ENCODE measurements at regions not wholly inside any gene's neighbourhood (a gene's known extent, or its start where the extent isn't known, plus 50 kb on each side); places are given as distances from the start of the nearest gene placed in this dataset.

DNA sequence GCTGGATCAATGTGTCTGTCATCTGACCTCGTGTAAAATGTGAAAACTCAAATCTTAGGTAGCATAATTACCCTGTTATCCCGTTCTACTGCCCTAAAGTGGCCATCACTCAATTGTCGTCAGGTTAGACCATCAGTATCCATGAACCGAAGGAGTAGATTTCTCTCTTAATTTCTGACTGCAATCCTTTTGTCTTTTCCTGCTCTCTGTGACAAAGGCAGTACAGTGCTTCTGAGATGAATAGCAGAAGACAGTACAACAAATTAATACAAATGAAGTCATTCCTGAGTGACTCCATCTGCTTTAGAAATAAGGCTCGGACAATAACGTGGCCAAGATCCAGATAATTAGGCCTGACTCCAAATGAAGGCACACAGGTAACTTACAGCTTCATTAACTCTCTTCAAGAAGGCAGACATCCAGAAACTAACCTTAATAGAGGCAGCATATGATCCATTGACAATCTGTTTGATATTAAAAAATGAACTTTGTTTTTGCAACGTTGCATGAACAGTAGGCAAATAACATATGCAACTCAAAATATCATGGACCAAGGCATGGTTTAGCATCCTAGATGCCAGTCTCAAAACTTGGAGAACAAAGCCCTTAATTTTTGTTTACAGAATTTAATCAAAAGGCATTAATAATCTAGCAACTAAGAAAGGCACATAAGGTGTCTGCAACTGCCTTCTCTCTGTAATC is 96.7 kb upstream of the CDH20 start:
- no peaks in the 10 kb centered on the region for H3K9me3 ChIP-seq (ENCODE audit: low read depth, low read length, poor library complexity, severe bottlenecking)
- no peak overlapping the region for H3K4me3 ChIP-seq (ENCODE audit: low read depth, low read length, poor library complexity, severe bottlenecking)
- TF ChIP-seq, protein P1, sequence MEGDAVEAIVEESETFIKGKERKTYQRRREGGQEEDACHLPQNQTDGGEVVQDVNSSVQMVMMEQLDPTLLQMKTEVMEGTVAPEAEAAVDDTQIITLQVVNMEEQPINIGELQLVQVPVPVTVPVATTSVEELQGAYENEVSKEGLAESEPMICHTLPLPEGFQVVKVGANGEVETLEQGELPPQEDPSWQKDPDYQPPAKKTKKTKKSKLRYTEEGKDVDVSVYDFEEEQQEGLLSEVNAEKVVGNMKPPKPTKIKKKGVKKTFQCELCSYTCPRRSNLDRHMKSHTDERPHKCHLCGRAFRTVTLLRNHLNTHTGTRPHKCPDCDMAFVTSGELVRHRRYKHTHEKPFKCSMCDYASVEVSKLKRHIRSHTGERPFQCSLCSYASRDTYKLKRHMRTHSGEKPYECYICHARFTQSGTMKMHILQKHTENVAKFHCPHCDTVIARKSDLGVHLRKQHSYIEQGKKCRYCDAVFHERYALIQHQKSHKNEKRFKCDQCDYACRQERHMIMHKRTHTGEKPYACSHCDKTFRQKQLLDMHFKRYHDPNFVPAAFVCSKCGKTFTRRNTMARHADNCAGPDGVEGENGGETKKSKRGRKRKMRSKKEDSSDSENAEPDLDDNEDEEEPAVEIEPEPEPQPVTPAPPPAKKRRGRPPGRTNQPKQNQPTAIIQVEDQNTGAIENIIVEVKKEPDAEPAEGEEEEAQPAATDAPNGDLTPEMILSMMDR (conservative IDR thresholded peaks at IDR 0.05; ENCODE audit: low read depth, low read length), result no peak
- no peak for TF ChIP-seq EZH2 (IDR thresholded peaks at IDR 0.05; ENCODE audit: borderline replicate concordance, low read depth, low read length, poor library complexity, severe bottlenecking)
- peaks cover 43% of the 10 kb centered on the region for H3K27me3 ChIP-seq (replicated peaks; ENCODE audit: insufficient read depth, low read depth, low read length, poor library complexity)
- intact Hi-C loops (cut with micrococcal nuclease; ENCODE audit: unreplicated experiment), result no loop called here
- no peak overlapping the region for H3K27ac ChIP-seq (ENCODE audit: low read depth, low read length, poor library complexity, severe bottlenecking)
- no peaks in the 10 kb centered on the region for H3K36me3 ChIP-seq (ENCODE audit: insufficient read depth, low read length, poor library complexity, severe bottlenecking)
- no peak for DNase-seq (ENCODE audit: low spot score)
- no peaks in the 10 kb centered on the region for H3K4me1 ChIP-seq (ENCODE audit: insufficient read depth, low read length, poor library complexity, severe bottlenecking)
- ChIA-PET POLR2A (ENCODE audit: low non-redundant PET) (no interaction called here), CTCF (no interaction called here)
- no TSS peak for BruUV-seq (replicated peaks)

DNA sequence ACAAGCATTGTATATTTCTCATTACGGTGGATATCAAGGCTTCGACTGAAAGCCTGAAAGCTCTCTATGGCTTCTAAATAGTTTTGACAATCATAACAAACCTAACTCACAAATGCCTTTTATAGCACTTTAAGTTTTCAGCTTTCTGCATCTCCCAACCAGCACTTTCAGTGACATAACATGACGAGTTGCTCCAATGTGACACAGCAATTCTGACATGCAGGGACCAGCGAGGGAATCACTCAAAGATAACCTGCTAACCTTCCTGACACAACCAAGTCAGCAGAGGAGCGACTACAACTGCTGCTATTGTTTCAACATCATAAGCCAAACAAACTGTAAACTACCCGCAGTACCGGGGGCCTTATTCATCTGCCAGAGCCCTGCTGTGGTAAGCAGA is 95.7 kb upstream of the CDH20 start:
- CTCF ChIA-PET, result no interaction called here
- Histone ChIP-seq H3K27me3 (replicated peaks; ENCODE audit: insufficient read depth, low read depth, low read length, poor library complexity) (peaks cover 50% of the 10 kb centered on the region), H3K4me1 (ENCODE audit: insufficient read depth, low read length, poor library complexity, severe bottlenecking) (no peaks in the 10 kb centered on the region), H3K4me3 (ENCODE audit: low read depth, low read length, poor library complexity, severe bottlenecking) (no peak overlapping the region), H3K9me3 (ENCODE audit: low read depth, low read length, poor library complexity, severe bottlenecking) (no peaks in the 10 kb centered on the region), H3K36me3 (ENCODE audit: insufficient read depth, low read length, poor library complexity, severe bottlenecking) (no peaks in the 10 kb centered on the region), H3K27ac (ENCODE audit: low read depth, low read length, poor library complexity, severe bottlenecking) (no peak overlapping the region)
- no TSS peak for BruUV-seq (replicated peaks)
- no peak for DNase-seq (ENCODE audit: low spot score)
- TF ChIP-seq, protein P1 (conservative IDR thresholded peaks at IDR 0.05; ENCODE audit: low read depth, low read length), result no peak
- no peak for TF ChIP-seq EZH2 (IDR thresholded peaks at IDR 0.05; ENCODE audit: borderline replicate concordance, low read depth, low read length, poor library complexity, severe bottlenecking)
- intact Hi-C loops (cut with micrococcal nuclease; ENCODE audit: unreplicated experiment), result no loop called here
- POLR2A ChIA-PET (ENCODE audit: low non-redundant PET), result no interaction called here

DNA sequence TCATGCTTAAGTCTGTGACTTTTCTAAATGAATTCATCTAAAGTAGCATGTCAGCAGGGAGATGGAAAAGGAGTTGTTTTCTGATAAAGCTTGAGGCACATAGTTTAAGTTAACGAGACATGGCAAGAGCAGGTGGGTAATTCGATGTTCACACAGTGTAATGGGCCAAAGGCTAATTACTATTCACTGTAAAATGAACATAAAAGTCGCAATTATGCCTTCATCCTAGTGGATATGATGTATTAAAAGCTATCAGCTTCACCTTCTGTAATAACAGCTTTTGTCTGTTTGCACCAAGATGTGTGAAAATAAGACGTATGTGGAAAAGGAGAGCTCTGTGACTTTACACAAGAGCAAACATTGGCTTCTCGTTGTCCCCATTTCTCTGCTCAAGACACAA is 94.2 kb upstream of the CDH20 start:
- TF ChIP-seq, protein P1 (conservative IDR thresholded peaks at IDR 0.05; ENCODE audit: low read depth, low read length), result no peak
- no peak for TF ChIP-seq EZH2 (IDR thresholded peaks at IDR 0.05; ENCODE audit: borderline replicate concordance, low read depth, low read length, poor library complexity, severe bottlenecking)
- POLR2A ChIA-PET (ENCODE audit: low non-redundant PET), result no interaction called here
- Histone ChIP-seq H3K4me1 (ENCODE audit: insufficient read depth, low read length, poor library complexity, severe bottlenecking) (no peaks in the 10 kb centered on the region), H3K36me3 (ENCODE audit: insufficient read depth, low read length, poor library complexity, severe bottlenecking) (no peaks in the 10 kb centered on the region), H3K9me3 (ENCODE audit: low read depth, low read length, poor library complexity, severe bottlenecking) (no peaks in the 10 kb centered on the region), H3K27ac (ENCODE audit: low read depth, low read length, poor library complexity, severe bottlenecking) (no peak overlapping the region), H3K27me3 (replicated peaks; ENCODE audit: insufficient read depth, low read depth, low read length, poor library complexity) (peaks cover 52% of the 10 kb centered on the region), H3K4me3 (ENCODE audit: low read depth, low read length, poor library complexity, severe bottlenecking) (no peak overlapping the region)
- intact Hi-C loops (cut with micrococcal nuclease; ENCODE audit: unreplicated experiment), result no loop called here
- CTCF ChIA-PET, result no interaction called here
- DNase-seq (ENCODE audit: low spot score), result no peak
- no TSS peak for BruUV-seq (replicated peaks)

Data from A673 (cell line).